ENCODE measurements at regions not wholly inside any gene's neighbourhood (a gene's known extent, or its start where the extent isn't known, plus 50 kb on each side); places are given as distances from the start of the nearest gene placed in this dataset.

DNA sequence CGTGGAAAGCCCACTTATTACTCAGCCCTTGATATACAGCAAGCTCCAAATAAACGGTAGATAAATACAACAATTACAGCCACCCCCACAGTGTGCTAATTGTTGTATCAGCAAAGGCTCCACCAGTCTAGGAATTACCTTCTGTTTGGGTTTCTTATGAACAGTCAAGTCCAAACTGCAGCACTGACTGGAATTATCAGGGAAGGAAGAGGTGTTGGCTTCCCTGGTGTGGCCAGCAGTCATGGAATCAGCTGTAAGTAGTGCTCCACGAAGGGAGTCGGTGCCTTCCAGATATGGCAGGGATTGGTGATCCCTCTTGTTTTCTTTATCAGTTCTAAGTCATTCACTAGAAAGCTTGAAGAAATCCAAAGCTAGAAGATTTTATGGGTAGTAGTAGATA is 209.1 kb downstream of the SNX19 start:
- Histone ChIP-seq H3K36me3 (ENCODE audit: insufficient read depth, low read length) (no peaks in the 10 kb centered on the region), H2AFZ (ENCODE audit: low read depth, low read length) (no peak overlapping the region), H3K9ac (ENCODE audit: low read depth, low read length) (no peak overlapping the region), H3K9me3 (ENCODE audit: insufficient read depth, low read length, severe bottlenecking) (no peaks in the 10 kb centered on the region), H3K4me3 (ENCODE audit: low read depth in 1 of 2, low read length in 2 of 2) (no peak overlapping the region), H3K79me2 (ENCODE audit: insufficient read depth, low read length) (no peaks in the 10 kb centered on the region), H3K27me3 (ENCODE audit: insufficient read depth, low read length, poor library complexity) (no peaks in the 10 kb centered on the region), H3K4me1 (ENCODE audit: insufficient read depth, low read length) (no peaks in the 10 kb centered on the region), H3K27ac (ENCODE audit: low read length) (no peak overlapping the region), H4K20me1 (ENCODE audit: insufficient read depth, low read length) (no peaks in the 10 kb centered on the region), H3K4me2 (ENCODE audit: insufficient read depth, low read length) (no peak overlapping the region)
- TF ChIP-seq EZH2 (IDR thresholded peaks at IDR 0.05; ENCODE audit: borderline replicate concordance, low read depth, low read length, severe bottlenecking): no peak
- TF ChIP-seq, protein P1, sequence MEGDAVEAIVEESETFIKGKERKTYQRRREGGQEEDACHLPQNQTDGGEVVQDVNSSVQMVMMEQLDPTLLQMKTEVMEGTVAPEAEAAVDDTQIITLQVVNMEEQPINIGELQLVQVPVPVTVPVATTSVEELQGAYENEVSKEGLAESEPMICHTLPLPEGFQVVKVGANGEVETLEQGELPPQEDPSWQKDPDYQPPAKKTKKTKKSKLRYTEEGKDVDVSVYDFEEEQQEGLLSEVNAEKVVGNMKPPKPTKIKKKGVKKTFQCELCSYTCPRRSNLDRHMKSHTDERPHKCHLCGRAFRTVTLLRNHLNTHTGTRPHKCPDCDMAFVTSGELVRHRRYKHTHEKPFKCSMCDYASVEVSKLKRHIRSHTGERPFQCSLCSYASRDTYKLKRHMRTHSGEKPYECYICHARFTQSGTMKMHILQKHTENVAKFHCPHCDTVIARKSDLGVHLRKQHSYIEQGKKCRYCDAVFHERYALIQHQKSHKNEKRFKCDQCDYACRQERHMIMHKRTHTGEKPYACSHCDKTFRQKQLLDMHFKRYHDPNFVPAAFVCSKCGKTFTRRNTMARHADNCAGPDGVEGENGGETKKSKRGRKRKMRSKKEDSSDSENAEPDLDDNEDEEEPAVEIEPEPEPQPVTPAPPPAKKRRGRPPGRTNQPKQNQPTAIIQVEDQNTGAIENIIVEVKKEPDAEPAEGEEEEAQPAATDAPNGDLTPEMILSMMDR (IDR thresholded peaks at IDR 0.05; ENCODE audit: borderline replicate concordance, extremely low read depth, low read length, poor library complexity, severe bottlenecking): no peak
- no peak for DNase-seq
- no peak for ATAC-seq (ENCODE audit: insufficient read depth, low read depth)

GRCh38 chr11:130709531-130709930 is 206.7 kb downstream of the SNX19 start:
- H2AFZ ChIP-seq (ENCODE audit: low read depth, low read length): no peak overlapping the region
- no peak overlapping the region for H3K4me2 ChIP-seq (ENCODE audit: insufficient read depth, low read length)

GRCh38 chr11:130710021-130710420 is 206.3 kb downstream of the SNX19 start:
- Histone ChIP-seq H3K4me3 (ENCODE audit: low read depth in 1 of 2, low read length in 2 of 2) (no peak overlapping the region), H4K20me1 (ENCODE audit: insufficient read depth, low read length) (no peaks in the 10 kb centered on the region), H3K9ac (ENCODE audit: low read depth, low read length) (no peak overlapping the region), H3K79me2 (ENCODE audit: insufficient read depth, low read length) (no peaks in the 10 kb centered on the region), H3K9me3 (ENCODE audit: insufficient read depth, low read length, severe bottlenecking) (no peaks in the 10 kb centered on the region), H3K36me3 (ENCODE audit: insufficient read depth, low read length) (no peaks in the 10 kb centered on the region), H3K4me1 (ENCODE audit: insufficient read depth, low read length) (no peaks in the 10 kb centered on the region), H3K27me3 (ENCODE audit: insufficient read depth, low read length, poor library complexity) (no peaks in the 10 kb centered on the region), H2AFZ (ENCODE audit: low read depth, low read length) (no peak overlapping the region), H3K4me2 (ENCODE audit: insufficient read depth, low read length) (no peak overlapping the region), H3K27ac (ENCODE audit: low read length) (no peak overlapping the region)
- DNase-seq (no peak), ATAC-seq (ENCODE audit: insufficient read depth, low read depth) (no peak)
- TF ChIP-seq EZH2 (IDR thresholded peaks at IDR 0.05; ENCODE audit: borderline replicate concordance, low read depth, low read length, severe bottlenecking): no peak
- TF ChIP-seq, protein P1 (IDR thresholded peaks at IDR 0.05; ENCODE audit: borderline replicate concordance, extremely low read depth, low read length, poor library complexity, severe bottlenecking): no peak

More at GRCh38 chr11:130709531-130709930, 206.7 kb downstream of the SNX19 start:
- DNase-seq: no peak
- no peaks in the 10 kb centered on the region for H3K9me3 ChIP-seq (ENCODE audit: insufficient read depth, low read length, severe bottlenecking)
- TF ChIP-seq EZH2 (IDR thresholded peaks at IDR 0.05; ENCODE audit: borderline replicate concordance, low read depth, low read length, severe bottlenecking): no peak
- H3K36me3 ChIP-seq (ENCODE audit: insufficient read depth, low read length): no peaks in the 10 kb centered on the region
- H3K9ac ChIP-seq (ENCODE audit: low read depth, low read length): no peak overlapping the region
- no peak overlapping the region for H3K4me3 ChIP-seq (ENCODE audit: low read depth in 1 of 2, low read length in 2 of 2)
- H3K79me2 ChIP-seq (ENCODE audit: insufficient read depth, low read length): no peaks in the 10 kb centered on the region
- no peak overlapping the region for H3K27ac ChIP-seq (ENCODE audit: low read length)
- no peaks in the 10 kb centered on the region for H3K4me1 ChIP-seq (ENCODE audit: insufficient read depth, low read length)
- H4K20me1 ChIP-seq (ENCODE audit: insufficient read depth, low read length): no peaks in the 10 kb centered on the region
- no peaks in the 10 kb centered on the region for H3K27me3 ChIP-seq (ENCODE audit: insufficient read depth, low read length, poor library complexity)
- ATAC-seq (ENCODE audit: insufficient read depth, low read depth): no peak

- no peak overlapping the region for H2AFZ ChIP-seq (ENCODE audit: low read depth, low read length)
- no peak overlapping the region for H3K4me2 ChIP-seq (ENCODE audit: insufficient read depth, low read length)
- no peak for DNase-seq
- H3K36me3 ChIP-seq (ENCODE audit: insufficient read depth, low read length): no peaks in the 10 kb centered on the region
- no peaks in the 10 kb centered on the region for H3K9me3 ChIP-seq (ENCODE audit: insufficient read depth, low read length, severe bottlenecking)
- peaks cover 3% of the 10 kb centered on the region for H3K27me3 ChIP-seq (ENCODE audit: insufficient read depth, low read length, poor library complexity)
- H4K20me1 ChIP-seq (ENCODE audit: insufficient read depth, low read length): no peaks in the 10 kb centered on the region
- H3K4me3 ChIP-seq (ENCODE audit: low read depth in 1 of 2, low read length in 2 of 2): no peak overlapping the region
- no peak for TF ChIP-seq EZH2 (IDR thresholded peaks at IDR 0.05; ENCODE audit: borderline replicate concordance, low read depth, low read length, severe bottlenecking)
- TF ChIP-seq, protein P1 (IDR thresholded peaks at IDR 0.05; ENCODE audit: borderline replicate concordance, extremely low read depth, low read length, poor library complexity, severe bottlenecking): no peak
- no peak overlapping the region for H3K27ac ChIP-seq (ENCODE audit: low read length)
- no peaks in the 10 kb centered on the region for H3K4me1 ChIP-seq (ENCODE audit: insufficient read depth, low read length)
- H3K79me2 ChIP-seq (ENCODE audit: insufficient read depth, low read length): no peaks in the 10 kb centered on the region
- no peak overlapping the region for H3K9ac ChIP-seq (ENCODE audit: low read depth, low read length)
- ATAC-seq (ENCODE audit: insufficient read depth, low read depth): no peak
Observed at GRCh38 chr11:130710497-130711012, 205.7 kb downstream of the SNX19 start.
